GM06990 (cell line): ENCODE measurements at regions not wholly inside any gene's neighbourhood (a gene's known extent, or its start where the extent isn't known, plus 50 kb on each side); places are given as distances from the start of the nearest gene placed in this dataset.

Experiments used
- DNase-seq: peaks from one replicate; pipeline ENCODE4 v3.0.0-alpha.2; 2011; ENCODE audit not compliant: insufficient read length; ENCODE audit errors: extremely low read depth
- H3K27me3 ChIP-seq: replicated peaks from 2 replicates; pipeline ENCODE4 v1.6.0; 2011; ENCODE audit warnings: low read length; ENCODE audit not compliant: control insufficient read depth, insufficient read depth
- H3K36me3 ChIP-seq: 2 replicates; pipeline ENCODE4 v1.5.1; 2011; ENCODE audit warnings: low read length; ENCODE audit not compliant: control insufficient read depth, insufficient read depth
- H3K4me3 ChIP-seq: replicated peaks from 2 replicates; pipeline ENCODE4 v1.5.1; 2011; ENCODE audit warnings: low read depth, mild to moderate bottlenecking, control low read depth, low read length
- CTCF ChIP-seq: IDR thresholded peaks from 2 replicates; pipeline ENCODE4 v1.5.1; 2011; ENCODE audit warnings: low read length, control low read depth, mild to moderate bottlenecking, inconsistent platforms; ENCODE audit not compliant: insufficient read depth, poor library complexity, severe bottlenecking

GRCh38 chr6:14622909-14623505 lies 505.4 kb downstream of the CD83 start:
- Histone ChIP-seq H3K27me3 (peaks cover 2% of the 10 kb centered on the region; the same call in 1 of the 2 replicates), H3K4me3 (no peak overlapping the region), H3K36me3 (no peaks in the 10 kb centered on the region)
- no peak for TF ChIP-seq CTCF
- no peak for DNase-seq

- no peak for TF ChIP-seq CTCF
- DNase-seq: no peak
- Histone ChIP-seq H3K27me3 (peaks cover 2% of the 10 kb centered on the region; the same call in 1 of the 2 replicates), H3K4me3 (no peak overlapping the region), H3K36me3 (no peaks in the 10 kb centered on the region)
Observed at GRCh38 chr6:14625173-14625895, 507.8 kb downstream of the CD83 start.

GRCh38 chr6:14626556-14626955 lies 509.0 kb downstream of the CD83 start:
- no peak overlapping the region for H3K4me3 ChIP-seq
- no peak for TF ChIP-seq CTCF
- H3K36me3 ChIP-seq: no peaks in the 10 kb centered on the region
- peaks cover 2% of the 10 kb centered on the region; the same call in 1 of the 2 replicates for H3K27me3 ChIP-seq
- no peak for DNase-seq

GRCh38 chr6:14630016-14630415 lies 512.4 kb downstream of the CD83 start:
- TF ChIP-seq CTCF: no peak
- Histone ChIP-seq H3K36me3 (no peaks in the 10 kb centered on the region), H3K4me3 (no peak overlapping the region), H3K27me3 (peaks cover 2% of the 10 kb centered on the region; the same call in 1 of the 2 replicates)
- DNase-seq: no peak

GRCh38 chr6:14633479-14633878 lies 515.9 kb downstream of the CD83 start:
- Histone ChIP-seq H3K27me3 (no peaks in the 10 kb centered on the region), H3K4me3 (no peak overlapping the region), H3K36me3 (no peaks in the 10 kb centered on the region)
- TF ChIP-seq CTCF: no peak
- no peak for DNase-seq

- Histone ChIP-seq H3K4me3 (no peak overlapping the region), H3K36me3 (no peaks in the 10 kb centered on the region), H3K27me3 (no peaks in the 10 kb centered on the region)
- no peak for TF ChIP-seq CTCF
- no peak for DNase-seq
Observed at GRCh38 chr6:14634072-14634471, 516.5 kb downstream of the CD83 start.
